HG03139 (cell line): ENCODE measurements at regions not wholly inside any gene's neighbourhood (a gene's known extent, or its start where the extent isn't known, plus 50 kb on each side); places are given as distances from the start of the nearest gene placed in this dataset.
A peak's percentile ranks its signal among the peaks of the same experiment; 100 is the strongest.

Source experiments
- ATAC-seq: cut with Tn5 transposase; IDR thresholded peaks from one replicate; pipeline ENCODE4 v1.9.1; 2021; ENCODE audit not compliant: unreplicated experiment

DNA sequence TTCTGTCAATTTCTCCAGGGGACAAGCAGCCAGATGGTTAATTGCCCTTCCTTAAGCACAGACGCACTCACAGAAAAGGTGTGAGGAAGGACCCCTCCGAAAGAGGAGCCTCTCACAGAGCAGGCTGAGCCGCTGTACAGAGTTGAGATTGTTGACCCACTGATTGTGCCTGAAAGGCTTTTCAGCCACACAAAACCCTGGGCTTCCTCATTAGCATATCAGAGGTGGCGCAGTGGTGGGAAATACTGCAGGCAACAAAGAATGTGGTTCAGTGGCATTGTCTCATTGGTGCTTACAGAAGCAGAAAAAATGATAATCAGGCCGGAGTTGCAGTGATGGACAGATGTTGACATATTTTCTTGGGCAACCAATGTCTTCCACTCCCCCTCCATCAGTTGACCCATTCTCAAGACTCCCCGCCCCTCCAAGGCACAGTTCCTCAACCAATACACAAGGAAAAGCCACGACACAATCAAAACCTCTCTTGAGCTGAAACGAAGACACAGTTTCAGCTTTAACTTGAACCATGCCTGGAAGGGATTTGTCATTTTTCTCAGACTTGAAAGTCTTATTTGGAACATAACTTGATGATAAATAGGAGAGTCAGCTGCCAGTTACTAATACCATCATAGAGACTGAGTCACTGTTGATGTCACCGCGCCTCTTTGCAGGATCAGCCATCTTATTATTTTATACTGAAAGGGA, 53.1 kb downstream of the ATXN3L start:
- no peak for ATAC-seq

GRCh38 chrX:13265549-13266132, 54.2 kb downstream of the ATXN3L start:
- no peak for ATAC-seq

GRCh38 chrX:13265111-13265510, 54.7 kb downstream of the ATXN3L start:
- ATAC-seq = no peak

DNA sequence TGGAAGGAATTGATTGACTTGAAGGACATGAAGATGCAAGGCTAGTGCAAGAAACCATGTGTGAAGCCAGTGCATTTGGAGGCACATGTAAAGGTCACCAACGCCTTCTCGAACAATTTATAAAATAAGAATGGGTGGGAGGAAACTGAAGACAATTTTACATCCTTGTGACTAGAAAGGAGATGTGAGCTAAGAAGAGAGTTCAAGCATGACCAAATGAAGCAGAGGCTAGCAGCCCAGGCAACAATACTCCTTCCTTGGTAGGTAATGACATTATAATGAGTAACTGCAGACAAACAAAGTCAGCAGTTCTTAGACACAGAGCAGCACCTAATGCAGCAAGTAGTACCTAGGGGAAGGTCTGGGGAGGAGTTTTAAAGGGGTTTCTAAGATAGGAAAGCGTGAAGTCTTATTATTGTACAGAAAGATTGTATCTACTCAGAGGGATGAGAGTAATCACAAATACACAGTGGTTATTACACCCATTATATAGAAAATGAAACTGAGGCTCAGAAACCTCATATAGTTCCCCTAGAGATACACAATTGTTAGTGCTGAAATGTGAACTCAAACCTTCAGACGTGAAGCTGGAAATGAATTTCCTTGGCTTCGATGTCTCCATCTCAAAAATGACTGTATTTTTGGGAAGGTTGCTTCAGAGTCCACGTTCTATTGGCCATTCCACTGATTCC, 56.1 kb downstream of the ATXN3L start:
- peak; percentile 56 for ATAC-seq

GRCh38 chrX:13261348-13261747, 58.5 kb downstream of the ATXN3L start:
- ATAC-seq = no peak

DNA sequence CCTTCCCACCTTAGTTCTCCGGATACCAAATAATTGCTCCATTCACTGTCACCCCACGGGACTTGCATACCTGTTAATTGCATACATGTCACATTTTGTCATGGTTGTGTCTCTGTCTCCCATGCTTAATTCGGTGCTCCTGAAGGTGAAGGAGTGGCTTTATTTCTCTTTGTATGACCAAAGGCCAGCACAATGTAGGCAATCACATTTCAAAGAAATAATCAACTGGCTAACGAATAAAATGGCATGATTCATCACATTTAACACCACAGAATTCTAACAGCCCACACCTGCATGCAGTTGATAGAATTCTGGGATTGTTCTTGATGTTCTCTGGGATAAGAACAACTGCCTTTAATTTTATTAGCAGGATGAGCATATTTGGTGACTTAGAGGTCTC, 59.3 kb downstream of the ATXN3L start:
- ATAC-seq = no peak

GRCh38 chrX:13258725-13259124, 61.1 kb downstream of the ATXN3L start:
- no peak for ATAC-seq

DNA sequence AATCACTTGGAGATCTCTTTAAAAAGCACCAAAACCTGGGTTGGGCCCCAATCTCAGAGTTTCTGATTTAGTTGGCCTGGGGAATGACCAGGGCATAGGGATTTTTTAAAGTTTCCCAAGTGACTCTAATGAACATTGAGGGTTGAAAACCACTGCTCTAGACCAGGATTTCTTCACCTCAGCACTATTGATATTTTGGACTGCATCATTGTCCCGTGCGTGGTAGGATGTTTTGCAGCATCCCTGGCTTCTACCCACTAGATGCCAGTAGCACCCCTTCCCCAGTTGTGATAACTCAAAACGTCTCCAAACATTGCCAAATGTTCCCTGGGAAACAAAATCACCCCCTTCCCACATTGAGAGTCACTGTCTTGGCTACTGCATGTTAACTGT, 61.8 kb downstream of the ATXN3L start:
- no peak for ATAC-seq

- ATAC-seq = peak; percentile 45
Measured at GRCh38 chrX:13257223-13258051, 62.4 kb downstream of the ATXN3L start.

DNA sequence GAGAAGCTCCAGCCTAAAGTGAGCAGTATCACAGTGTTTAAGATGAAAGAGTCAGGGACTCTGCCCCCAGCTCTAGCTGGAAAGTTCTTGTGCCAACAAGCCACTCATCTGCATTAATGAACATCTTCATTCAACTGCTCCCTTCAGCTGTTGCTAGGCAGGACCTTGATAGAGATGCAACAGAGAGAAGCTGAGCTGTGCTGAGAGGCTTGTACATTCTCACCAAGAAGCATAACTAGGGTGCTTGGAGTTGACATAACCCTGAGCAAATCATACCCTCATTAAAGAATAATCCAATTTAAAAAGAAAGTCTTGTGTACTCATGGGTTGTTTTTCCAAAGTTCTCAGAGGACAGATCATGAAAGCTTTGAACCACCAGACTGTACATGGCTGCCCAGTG, 63.2 kb downstream of the ATXN3L start:
- no peak for ATAC-seq

DNA sequence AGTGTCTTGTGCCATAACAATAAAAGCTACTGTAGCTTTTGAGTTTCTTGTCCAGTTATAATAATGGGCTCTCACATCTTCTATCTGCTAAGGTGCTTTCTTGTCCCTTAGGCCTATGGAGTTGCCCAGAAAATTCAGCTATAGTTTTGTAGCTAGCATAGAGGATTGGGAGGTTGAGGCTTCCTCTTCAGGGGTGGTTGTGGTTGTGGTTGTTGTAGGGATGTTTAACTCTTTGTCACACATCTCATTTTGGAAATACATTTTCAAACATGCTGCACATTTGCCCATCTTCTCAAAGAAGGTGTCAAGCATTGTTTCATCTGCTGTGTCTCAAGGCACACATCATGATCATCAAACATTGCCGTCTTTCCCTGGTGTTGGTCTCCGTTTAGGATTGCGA, 65.0 kb downstream of the ATXN3L start:
- ATAC-seq = no peak

- peak; percentile 42 for ATAC-seq
Measured at GRCh38 chrX:13254076-13254785, 65.6 kb downstream of the ATXN3L start.

GRCh38 chrX:13253223-13253622, 66.6 kb downstream of the ATXN3L start:
- no peak for ATAC-seq

- no peak for ATAC-seq
Measured at GRCh38 chrX:13252726-13253125, 67.1 kb downstream of the ATXN3L start.

DNA sequence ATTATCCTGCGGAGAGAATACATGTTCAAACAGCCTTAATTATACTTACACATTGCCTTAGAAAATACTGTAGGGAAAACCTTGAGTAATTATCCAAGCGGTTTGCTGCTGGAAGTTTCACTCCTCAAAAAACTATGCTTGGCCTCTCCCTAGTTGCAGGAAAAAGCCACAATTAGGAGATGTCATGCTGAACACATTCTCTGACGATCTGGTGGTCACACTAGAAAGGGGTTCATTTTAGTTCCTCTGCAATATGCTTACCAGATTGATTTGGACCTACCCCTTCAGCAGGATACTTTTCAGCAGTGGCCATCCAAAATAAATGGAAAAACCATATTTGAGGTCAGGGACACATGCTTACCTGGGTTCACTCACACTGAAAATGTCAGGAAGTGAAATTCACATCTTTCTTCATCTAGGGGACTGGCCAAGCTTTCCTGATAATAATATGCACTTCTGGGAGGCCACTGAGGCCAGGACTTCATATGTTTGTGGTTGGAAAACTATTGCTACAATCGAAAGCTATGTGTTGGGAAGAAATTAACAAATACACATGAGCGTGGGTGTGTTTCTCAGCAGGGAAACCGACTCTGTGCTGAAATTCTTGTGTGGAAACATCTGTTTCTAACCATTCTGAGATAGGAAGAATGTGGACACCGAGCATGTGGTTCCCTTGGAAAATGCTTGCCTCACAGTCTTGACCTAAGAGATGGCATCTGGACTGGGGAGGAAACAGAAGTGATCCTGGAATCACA, 68.8 kb downstream of the ATXN3L start:
- no peak for ATAC-seq

GRCh38 chrX:13248867-13249486, 70.9 kb downstream of the ATXN3L start:
- no peak for ATAC-seq

DNA sequence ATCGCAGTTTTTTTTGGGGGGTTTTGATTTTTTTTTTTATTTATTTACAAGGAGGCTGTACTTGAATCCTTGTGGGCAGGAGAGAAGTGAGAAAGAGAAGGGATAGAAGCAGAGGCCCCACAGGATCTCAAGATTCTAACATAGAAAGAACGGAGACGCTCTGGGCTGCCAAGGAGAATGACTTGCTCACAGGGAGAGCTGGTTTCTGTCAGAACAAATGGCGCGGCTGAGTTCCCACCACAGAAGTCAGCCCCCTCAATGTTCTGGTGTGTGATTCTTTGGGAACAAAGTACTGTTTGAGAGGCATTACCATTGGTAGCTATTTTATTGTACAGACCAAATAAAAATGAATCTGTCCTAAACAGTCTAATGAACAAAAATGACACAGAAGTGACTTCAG, 80.6 kb downstream of the ATXN3L start:
- no peak for ATAC-seq

DNA sequence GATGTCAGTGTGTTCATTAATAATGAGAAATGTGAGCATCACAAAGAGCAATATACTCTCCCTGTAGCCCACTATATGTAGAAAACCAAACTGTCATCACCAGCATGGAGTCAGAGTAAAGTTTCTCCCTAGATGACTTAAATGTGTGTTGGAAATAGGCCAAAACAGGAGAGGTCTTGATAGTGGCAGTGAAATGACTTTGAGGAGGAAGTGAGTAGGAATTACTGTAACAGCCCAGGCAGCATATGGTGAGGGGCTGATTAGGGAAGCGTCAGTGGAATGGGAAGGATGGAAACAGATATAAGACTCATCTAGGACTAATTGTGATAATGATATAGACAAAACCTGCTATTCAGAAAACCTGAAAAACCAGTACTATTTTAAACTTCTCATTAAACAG, 83.9 kb downstream of the ATXN3L start:
- no peak for ATAC-seq

DNA sequence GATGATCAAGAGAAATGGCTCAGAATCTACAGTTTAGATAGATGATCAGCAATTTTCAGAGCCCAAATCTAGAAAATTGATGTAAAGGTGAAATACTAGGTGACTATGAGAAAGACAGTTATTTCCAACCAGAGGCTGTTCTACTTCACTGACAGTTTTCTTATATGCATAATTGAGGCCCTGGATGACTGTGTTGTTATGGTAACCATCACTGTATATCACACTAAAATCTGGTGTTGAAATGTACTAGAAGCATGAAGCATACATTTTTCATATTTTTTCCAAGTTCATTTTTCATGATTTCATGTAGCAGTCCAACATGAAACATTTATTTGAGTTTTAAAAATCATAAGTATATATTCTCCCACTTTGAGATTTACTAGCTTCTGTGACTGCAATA, 87.4 kb downstream of the ATXN3L start:
- ATAC-seq = no peak

DNA sequence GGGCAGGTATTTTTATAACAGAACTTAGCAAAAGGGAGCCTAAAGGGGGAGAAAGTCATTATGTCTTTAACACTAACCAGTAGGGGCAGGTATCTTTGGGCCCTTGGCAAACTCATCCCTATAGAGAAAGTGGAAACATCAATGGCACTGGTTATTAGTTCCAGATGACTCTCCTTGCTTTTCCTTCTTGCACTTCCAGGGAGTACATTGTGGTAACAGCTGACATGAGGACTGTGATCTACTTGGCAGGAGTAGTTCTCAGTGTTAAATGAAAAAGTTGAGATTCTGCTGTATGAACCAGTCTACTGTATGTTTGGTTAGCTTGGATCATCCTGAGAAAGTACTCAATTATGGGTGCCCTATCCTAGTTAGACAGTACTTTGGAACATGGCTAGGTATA, 93.6 kb downstream of the ATXN3L start:
- ATAC-seq = no peak
